SK-N-SH (cell line): ENCODE measurements at regions not wholly inside any gene's neighbourhood (a gene's known extent, or its start where the extent isn't known, plus 50 kb on each side); places are given as distances from the start of the nearest gene placed in this dataset.

Experiments
- CTCF ChIA-PET: fragments of 300-600, 350-600 bp; formaldehyde crosslinking; extraction: SDS; loops from one replicate; lab custom pipeline; 2021; lab: Yijun Ruan, JAX
- POLR2A ChIA-PET: fragments of 350-600 bp; sonication (Branson Sonifier 250); formaldehyde crosslinking; extraction: SDS; loops from one replicate; lab custom pipeline; 2020; ENCODE audit warnings: antibody characterized with exemption, inconsistent platforms; lab: Yijun Ruan, JAX
- DNase-seq: peaks from one replicate; pipeline ENCODE4 v3.0.0; 2012
- H2AFZ ChIP-seq: fragments of 200-600 bp; sonication (generic); 2 replicates; pipeline ENCODE4 v1.8.1; 2016; ENCODE audit warnings: antibody characterized with exemption, mild to moderate bottlenecking, low read depth
- H3F3A ChIP-seq: fragments of 200-600 bp; sonication (generic); replicated peaks from 2 replicates; pipeline ENCODE3; 2016; ENCODE audit warnings: antibody characterized with exemption, mild to moderate bottlenecking; ENCODE audit not compliant: insufficient read depth
- H3K27ac ChIP-seq, 2 experiments: fragments of 200-500 bp in 1 of 2; fragments of 200-600 bp in 1 of 2; sonication (Bioruptor generic) in 1 of 2; sonication (generic), shearing (Covaris generic) in 1 of 2; 2 replicates each; pipeline versions ENCODE4 v1.5.1 to v1.6.1; 2014 to 2016; ENCODE audit warnings: low read depth in 2 of 2, inconsistent platforms in 1 of 2, low read length in 1 of 2, mild to moderate bottlenecking in 1 of 2, mixed read lengths in 1 of 2
- H3K27me3 ChIP-seq: fragments of 200-600 bp; sonication (generic), shearing (Covaris generic); 2 replicates; pipeline ENCODE4 v1.6.1; 2016; ENCODE audit warnings: mixed run types; ENCODE audit not compliant: insufficient read depth
- H3K36me3 ChIP-seq, 2 experiments: fragments of 200-500 bp in 1 of 2; fragments of 200-600 bp in 1 of 2; sonication (Bioruptor generic) in 1 of 2; sonication (generic) in 1 of 2; replicated peaks in 1 of 2; 2 replicates each; pipeline versions ENCODE3 to v1.5.1; 2014 to 2016; ENCODE audit warnings: low read length in 1 of 2, mild to moderate bottlenecking in 1 of 2; ENCODE audit not compliant: insufficient read depth in 2 of 2, control insufficient read depth in 1 of 2
- H3K4me1 ChIP-seq, 2 experiments: fragments of 200-500 bp in 1 of 2; fragments of 200-600 bp in 1 of 2; sonication (Bioruptor generic) in 1 of 2; sonication (generic), shearing (Covaris generic) in 1 of 2; 2 replicates each; pipeline versions ENCODE4 v1.5.1 to v1.6.1; 2014 to 2016; ENCODE audit warnings: low read depth in 1 of 2, low read length in 1 of 2, mixed run types in 1 of 2; ENCODE audit not compliant: insufficient read depth in 2 of 2, control insufficient read depth in 1 of 2
- H3K4me2 ChIP-seq: fragments of 200-600 bp; sonication (generic), shearing (Covaris generic); 2 replicates; pipeline ENCODE4 v1.6.1; 2017; ENCODE audit warnings: mixed run types
- H3K4me3 ChIP-seq, 2 experiments: fragments of 200-500 bp in 1 of 2; fragments of 200-600 bp in 1 of 2; sonication (Bioruptor generic) in 1 of 2; sonication (generic), shearing (Covaris generic) in 1 of 2; 2 replicates each; pipeline versions ENCODE4 v1.5.1 to v1.8.1; 2014 to 2016; ENCODE audit warnings: low read depth in 2 of 2, inconsistent platforms in 1 of 2, low read length in 1 of 2, mild to moderate bottlenecking in 1 of 2, mixed read lengths in 1 of 2, moderate library complexity in 1 of 2
- H3K79me2 ChIP-seq: fragments of 200-600 bp; sonication (generic); 2 replicates; pipeline ENCODE4 v1.8.1; 2017; ENCODE audit warnings: mild to moderate bottlenecking; ENCODE audit not compliant: insufficient read depth
- H3K9ac ChIP-seq: fragments of 200-600 bp; sonication (generic); 2 replicates; pipeline ENCODE4 v1.6.1; 2017; ENCODE audit warnings: mixed run types
- H3K9me2 ChIP-seq: fragments of 200-600 bp; sonication (generic); 2 replicates; pipeline ENCODE4 v1.6.1; 2017; ENCODE audit warnings: mixed run types
- H3K9me3 ChIP-seq: fragments of 200-600 bp; sonication (generic); 2 replicates; pipeline ENCODE4 v1.6.1; 2017; ENCODE audit warnings: mixed run types, mild to moderate bottlenecking, moderate library complexity
- H4K20me1 ChIP-seq: fragments of 200-600 bp; sonication (generic); 2 replicates; pipeline ENCODE4 v1.6.1; 2017; ENCODE audit warnings: mild to moderate bottlenecking, mixed run types; ENCODE audit not compliant: insufficient read depth
- EP300 ChIP-seq, 2 experiments: IDR thresholded peaks; 2 replicates each; pipeline versions ENCODE4 v1.4.0 to v1.6.1; 2012; ENCODE audit warnings: borderline replicate concordance in 1 of 2, low read depth in 1 of 2, low read length in 1 of 2
- EZH2phosphoT487 ChIP-seq: fragments of 200-600 bp; sonication (generic); IDR thresholded peaks from 2 replicates; pipeline ENCODE4 v1.6.1; 2017; ENCODE audit warnings: low read depth, mixed run types, mild to moderate bottlenecking, antibody characterized with exemption, moderate library complexity, borderline replicate concordance
- FOSL2 ChIP-seq: IDR thresholded peaks from 2 replicates; pipeline ENCODE4 v1.4.0; 2012; ENCODE audit warnings: low read depth, mild to moderate bottlenecking, moderate library complexity, borderline replicate concordance
- FOXJ3 ChIP-seq: sonication (generic); formaldehyde crosslinking; IDR thresholded peaks from 2 replicates; pipeline ENCODE4 v1.5.1; 2020; ENCODE audit warnings: mild to moderate bottlenecking, missing genetic modification reagents
- GATA2 ChIP-seq: sonication (generic); formaldehyde crosslinking; IDR thresholded peaks from 2 replicates; pipeline ENCODE4 v1.5.0; 2020; ENCODE audit warnings: mild to moderate bottlenecking, missing genetic modification reagents
- MAX ChIP-seq: IDR thresholded peaks from 2 replicates; pipeline ENCODE4 v1.4.0; 2012; ENCODE audit warnings: low read depth
- MEF2A ChIP-seq: IDR thresholded peaks from 2 replicates; pipeline ENCODE4 v1.4.0; 2012; ENCODE audit warnings: low read depth, borderline replicate concordance
- MXI1 ChIP-seq: IDR thresholded peaks from 2 replicates; pipeline ENCODE4 v1.6.1; 2012; ENCODE audit warnings: mild to moderate bottlenecking, low read depth, low read length, improper control_type of control experiment
- NFIC ChIP-seq: IDR thresholded peaks from 2 replicates; pipeline ENCODE4 v1.4.0; 2012; ENCODE audit warnings: borderline replicate concordance
- POLR2AphosphoS5 ChIP-seq: IDR thresholded peaks from 2 replicates; pipeline ENCODE4 v1.6.1; 2012; ENCODE audit warnings: low read depth, low read length
- RAD21 ChIP-seq: IDR thresholded peaks from 2 replicates; pipeline ENCODE4 v1.6.1; 2012; ENCODE audit warnings: mild to moderate bottlenecking, low read length
- RCOR1 ChIP-seq: fragments of 150-350 bp; IDR thresholded peaks from 2 replicates; pipeline ENCODE4 v1.6.1; 2017; ENCODE audit warnings: antibody characterized with exemption, low read length
- REST ChIP-seq: IDR thresholded peaks from 2 replicates; pipeline ENCODE4 v1.6.1; 2012; ENCODE audit warnings: mild to moderate bottlenecking, low read depth, low read length, moderate library complexity
- RFX5 ChIP-seq: IDR thresholded peaks from 2 replicates; pipeline ENCODE4 v1.6.1; 2012; ENCODE audit warnings: mild to moderate bottlenecking, improper control_type of control experiment, low read length
- RXRA ChIP-seq: IDR thresholded peaks from 2 replicates; pipeline ENCODE4 v1.4.0; 2012; ENCODE audit warnings: low read depth, mild to moderate bottlenecking, borderline replicate concordance
- TCF12 ChIP-seq: IDR thresholded peaks from 2 replicates; pipeline ENCODE4 v1.4.0; 2012
- USF1 ChIP-seq: IDR thresholded peaks from 2 replicates; pipeline ENCODE4 v1.4.0; 2012; ENCODE audit warnings: low read depth, borderline replicate concordance
- YY1 ChIP-seq: IDR thresholded peaks from 2 replicates; pipeline ENCODE4 v1.4.0; 2012; ENCODE audit warnings: low read depth, mild to moderate bottlenecking
- WGBS: methylation state at CpG from one replicate; pipeline ENCODE4 v1.1.6; 2017; ENCODE audit warnings: low lambda C conversion rate; 5-methylcytosine and 5-hydroxymethylcytosine counted together
- TF ChIP-seq, protein P1 (sequence below): fragments of 150-350 bp; IDR thresholded peaks from 2 replicates; pipeline ENCODE4 v1.6.1; 2016; ENCODE audit warnings: mild to moderate bottlenecking, low read depth, low read length
- TF ChIP-seq, protein P2 (sequence below): fragments of 200-600 bp; sonication (generic); IDR thresholded peaks from 2 replicates; pipeline ENCODE4 v1.6.1; 2017; ENCODE audit warnings: antibody characterized with exemption, mild to moderate bottlenecking, moderate library complexity

- 62% methylated on average over 3 of the region's 3 CpGs for WGBS
- ChIA-PET POLR2A (no interaction called here), CTCF (interaction anchor here (1.4 kb wide), 1 partner anchor 15 kb away, joined by 3 read pairs; no protein-coding TSS in a partner anchor)
- Histone ChIP-seq H4K20me1 (no peaks in the 10 kb centered on the region), H2AFZ (no peak overlapping the region), H3K27me3 (no peaks in the 10 kb centered on the region; the same call in 1 of the 2 replicates), H3K4me3 (no peak overlapping the region), H3K27ac (no peak overlapping the region), H3K79me2 (no peaks in the 10 kb centered on the region), H3K4me1 (peaks cover 0 to 19% of the 10 kb centered on the region in 2 experiments; a peak in 1 of 4 replicates), H3K9me3 (no peaks in the 10 kb centered on the region), H3F3A (no peaks in the 10 kb centered on the region), H3K9ac (no peak overlapping the region), H3K36me3 (no peaks in the 10 kb centered on the region), H3K4me2 (no peak overlapping the region), H3K9me2 (no peaks in the 10 kb centered on the region)
- DNase-seq: no peak
- no peak for TF ChIP-seq RFX5
- TF ChIP-seq EZH2phosphoT487: no peak
- no peak for TF ChIP-seq RXRA
- TF ChIP-seq, protein P1, sequence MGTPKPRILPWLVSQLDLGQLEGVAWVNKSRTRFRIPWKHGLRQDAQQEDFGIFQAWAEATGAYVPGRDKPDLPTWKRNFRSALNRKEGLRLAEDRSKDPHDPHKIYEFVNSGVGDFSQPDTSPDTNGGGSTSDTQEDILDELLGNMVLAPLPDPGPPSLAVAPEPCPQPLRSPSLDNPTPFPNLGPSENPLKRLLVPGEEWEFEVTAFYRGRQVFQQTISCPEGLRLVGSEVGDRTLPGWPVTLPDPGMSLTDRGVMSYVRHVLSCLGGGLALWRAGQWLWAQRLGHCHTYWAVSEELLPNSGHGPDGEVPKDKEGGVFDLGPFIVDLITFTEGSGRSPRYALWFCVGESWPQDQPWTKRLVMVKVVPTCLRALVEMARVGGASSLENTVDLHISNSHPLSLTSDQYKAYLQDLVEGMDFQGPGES: no peak
- TF ChIP-seq MAX: no peak
- TF ChIP-seq POLR2AphosphoS5: no peak
- TF ChIP-seq RAD21: no peak
- no peak for TF ChIP-seq NFIC
- TF ChIP-seq EP300 (IDR thresholded peaks at IDR 0.05; ENCODE audit: borderline replicate concordance in 1 of 2, low read depth in 1 of 2, low read length in 1 of 2): no peak
- TF ChIP-seq USF1: no peak
- no peak for TF ChIP-seq MEF2A
- no peak for TF ChIP-seq GATA2
- TF ChIP-seq RCOR1: no peak
- no peak for TF ChIP-seq MXI1
- TF ChIP-seq, protein P2, sequence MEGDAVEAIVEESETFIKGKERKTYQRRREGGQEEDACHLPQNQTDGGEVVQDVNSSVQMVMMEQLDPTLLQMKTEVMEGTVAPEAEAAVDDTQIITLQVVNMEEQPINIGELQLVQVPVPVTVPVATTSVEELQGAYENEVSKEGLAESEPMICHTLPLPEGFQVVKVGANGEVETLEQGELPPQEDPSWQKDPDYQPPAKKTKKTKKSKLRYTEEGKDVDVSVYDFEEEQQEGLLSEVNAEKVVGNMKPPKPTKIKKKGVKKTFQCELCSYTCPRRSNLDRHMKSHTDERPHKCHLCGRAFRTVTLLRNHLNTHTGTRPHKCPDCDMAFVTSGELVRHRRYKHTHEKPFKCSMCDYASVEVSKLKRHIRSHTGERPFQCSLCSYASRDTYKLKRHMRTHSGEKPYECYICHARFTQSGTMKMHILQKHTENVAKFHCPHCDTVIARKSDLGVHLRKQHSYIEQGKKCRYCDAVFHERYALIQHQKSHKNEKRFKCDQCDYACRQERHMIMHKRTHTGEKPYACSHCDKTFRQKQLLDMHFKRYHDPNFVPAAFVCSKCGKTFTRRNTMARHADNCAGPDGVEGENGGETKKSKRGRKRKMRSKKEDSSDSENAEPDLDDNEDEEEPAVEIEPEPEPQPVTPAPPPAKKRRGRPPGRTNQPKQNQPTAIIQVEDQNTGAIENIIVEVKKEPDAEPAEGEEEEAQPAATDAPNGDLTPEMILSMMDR: no peak
- no peak for TF ChIP-seq YY1
- no peak for TF ChIP-seq TCF12
- TF ChIP-seq REST: no peak
- TF ChIP-seq FOXJ3 (CRISPR knock-in tag): no peak
- TF ChIP-seq FOSL2: no peak
Observed at GRCh38 chr5:133749331-133749985, 137.1 kb upstream of the FSTL4 start.
